Caco-2 (cell line): ENCODE measurements at regions not wholly inside any gene's neighbourhood (a gene's known extent, or its start where the extent isn't known, plus 50 kb on each side); places are given as distances from the start of the nearest gene placed in this dataset.

ENCODE experiments used
- BruUV-seq: library from RNA; stranded (reverse); fragments of 400-500 nt; replicated peaks from 2 replicates; lab custom pipeline; 2021; lab: Mats Ljungman, UMichigan
- CTCF ChIA-PET: fragments of 300-600 bp; sonication (Branson Sonifier 250); formaldehyde crosslinking; loops from one replicate; lab custom pipeline; 2022; ENCODE audit warnings: antibody characterized with exemption; lab: Charles Lee
- POLR2A ChIA-PET: fragments of 300-600 bp; sonication (Branson Sonifier 250); formaldehyde crosslinking; loops from one replicate; lab custom pipeline; 2022; ENCODE audit warnings: antibody characterized with exemption; lab: Charles Lee
- DNase-seq, 2 experiments: peaks; one replicate each; pipeline versions ENCODE4 v3.0.0 to v3.0.0-alpha.2; 2020 to 2022
- H3K27me3 ChIP-seq: replicated peaks from 2 replicates; pipeline ENCODE4 v1.6.0; 2011; ENCODE audit warnings: low read length; ENCODE audit not compliant: control insufficient read depth, insufficient read depth
- H3K36me3 ChIP-seq: 2 replicates; pipeline ENCODE4 v1.5.1; 2011; ENCODE audit warnings: low read length; ENCODE audit not compliant: control insufficient read depth, insufficient read depth
- H3K4me1 ChIP-seq: fragments of 250-450 bp; sonication (Bioruptor Pico); 2 replicates; pipeline ENCODE4 v1.5.1; 2020; ENCODE audit warnings: mild to moderate bottlenecking
- H3K4me3 ChIP-seq: 2 replicates; pipeline ENCODE4 v1.5.1; 2011; ENCODE audit warnings: low read depth, mild to moderate bottlenecking, control low read depth, low read length
- H3K9me3 ChIP-seq: fragments of 250-450 bp; sonication (Bioruptor Pico); 2 replicates; pipeline ENCODE4 v1.5.1; 2020; ENCODE audit warnings: mild to moderate bottlenecking, moderate library complexity
- H3K27ac Mint-ChIP-seq: one replicate; pipeline ENCODE4 v1.8.0; 2022; ENCODE audit warnings: mixed read lengths; ENCODE audit not compliant: unreplicated experiment
- H3K27me3 Mint-ChIP-seq: one replicate; pipeline ENCODE4 v1.8.0; 2022; ENCODE audit warnings: mixed read lengths; ENCODE audit not compliant: insufficient read depth, unreplicated experiment
- H3K36me3 Mint-ChIP-seq: one replicate; pipeline ENCODE4 v1.8.0; 2022; ENCODE audit warnings: mild to moderate bottlenecking, mixed read lengths; ENCODE audit not compliant: insufficient read depth, unreplicated experiment
- H3K4me1 Mint-ChIP-seq: one replicate; pipeline ENCODE4 v1.8.0; 2022; ENCODE audit warnings: low read depth, mixed read lengths; ENCODE audit not compliant: unreplicated experiment
- H3K4me3 Mint-ChIP-seq: one replicate; pipeline ENCODE4 v1.8.0; 2022; ENCODE audit warnings: mild to moderate bottlenecking, moderate library complexity, mixed read lengths; ENCODE audit not compliant: unreplicated experiment
- H3K9me3 Mint-ChIP-seq: one replicate; pipeline ENCODE4 v1.8.0; 2022; ENCODE audit warnings: mixed read lengths; ENCODE audit not compliant: unreplicated experiment
- intact Hi-C: fragments of 100-400 bp; cut with micrococcal nuclease; formaldehyde crosslinking; loops from one replicate; pipeline ENCODE4 v1.10.0; 2022; ENCODE audit not compliant: unreplicated experiment
- TF ChIP-seq, protein P1 (sequence below), 2 experiments: fragments of 200-600 bp in 1 of 2; IDR thresholded peaks; 1 replicate in 1 of 2; 2 replicates in 1 of 2; pipeline versions ENCODE4 v1.5.1 to v1.8.0; 2011 to 2022; ENCODE audit warnings: antibody characterized with exemption in 1 of 2, control low read depth in 1 of 2, inconsistent platforms in 1 of 2, low read depth in 1 of 2, low read length in 1 of 2, mild to moderate bottlenecking in 1 of 2, moderate library complexity in 1 of 2; ENCODE audit not compliant: insufficient read depth in 1 of 2, severe bottlenecking in 1 of 2, unreplicated experiment in 1 of 2

DNA sequence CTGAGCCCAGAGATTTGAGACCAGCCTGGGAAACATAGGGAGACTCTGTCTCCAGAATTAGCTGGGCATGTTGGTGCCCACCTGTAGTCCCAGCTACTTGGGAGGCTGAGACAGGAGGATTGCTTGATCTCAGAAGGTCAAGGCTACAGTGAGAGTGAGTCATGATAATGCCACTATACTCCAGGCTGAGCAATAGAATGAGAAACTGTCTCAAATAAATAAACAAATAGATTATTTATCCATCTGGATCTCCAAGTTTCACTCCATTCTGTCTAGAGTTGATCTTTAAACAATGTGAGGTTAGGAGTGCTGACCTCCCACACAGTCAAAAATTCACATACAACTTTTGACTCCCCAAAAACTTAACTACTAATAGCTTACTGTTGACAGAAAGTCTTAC lies 106.8 kb upstream of the PALMD start:
- POLR2A ChIA-PET: no interaction called here
- TF ChIP-seq, protein P1, sequence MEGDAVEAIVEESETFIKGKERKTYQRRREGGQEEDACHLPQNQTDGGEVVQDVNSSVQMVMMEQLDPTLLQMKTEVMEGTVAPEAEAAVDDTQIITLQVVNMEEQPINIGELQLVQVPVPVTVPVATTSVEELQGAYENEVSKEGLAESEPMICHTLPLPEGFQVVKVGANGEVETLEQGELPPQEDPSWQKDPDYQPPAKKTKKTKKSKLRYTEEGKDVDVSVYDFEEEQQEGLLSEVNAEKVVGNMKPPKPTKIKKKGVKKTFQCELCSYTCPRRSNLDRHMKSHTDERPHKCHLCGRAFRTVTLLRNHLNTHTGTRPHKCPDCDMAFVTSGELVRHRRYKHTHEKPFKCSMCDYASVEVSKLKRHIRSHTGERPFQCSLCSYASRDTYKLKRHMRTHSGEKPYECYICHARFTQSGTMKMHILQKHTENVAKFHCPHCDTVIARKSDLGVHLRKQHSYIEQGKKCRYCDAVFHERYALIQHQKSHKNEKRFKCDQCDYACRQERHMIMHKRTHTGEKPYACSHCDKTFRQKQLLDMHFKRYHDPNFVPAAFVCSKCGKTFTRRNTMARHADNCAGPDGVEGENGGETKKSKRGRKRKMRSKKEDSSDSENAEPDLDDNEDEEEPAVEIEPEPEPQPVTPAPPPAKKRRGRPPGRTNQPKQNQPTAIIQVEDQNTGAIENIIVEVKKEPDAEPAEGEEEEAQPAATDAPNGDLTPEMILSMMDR (IDR thresholded peaks at IDR 0.05; ENCODE audit: insufficient read depth in 1 of 2, low read depth in 1 of 2, low read length in 1 of 2, severe bottlenecking in 1 of 2, unreplicated experiment in 1 of 2): no peak
- Histone ChIP-seq H3K4me3 (no peak overlapping the region), H3K9me3 (no peaks in the 10 kb centered on the region), H3K4me1 (no peaks in the 10 kb centered on the region), H3K27me3 (no peaks in the 10 kb centered on the region), H3K36me3 (no peaks in the 10 kb centered on the region)
- intact Hi-C loops: no loop called here
- no peaks in the 10 kb centered on the region for H3K27me3 Mint-ChIP-seq
- no peaks in the 10 kb centered on the region for H3K9me3 Mint-ChIP-seq
- no peak overlapping the region for H3K4me3 Mint-ChIP-seq
- no peak for DNase-seq
- no peak overlapping the region for H3K27ac Mint-ChIP-seq
- H3K4me1 Mint-ChIP-seq: peaks cover 5% of the 10 kb centered on the region
- CTCF ChIA-PET: no interaction called here
- BruUV-seq: no TSS peak
- H3K36me3 Mint-ChIP-seq: no peaks in the 10 kb centered on the region

DNA sequence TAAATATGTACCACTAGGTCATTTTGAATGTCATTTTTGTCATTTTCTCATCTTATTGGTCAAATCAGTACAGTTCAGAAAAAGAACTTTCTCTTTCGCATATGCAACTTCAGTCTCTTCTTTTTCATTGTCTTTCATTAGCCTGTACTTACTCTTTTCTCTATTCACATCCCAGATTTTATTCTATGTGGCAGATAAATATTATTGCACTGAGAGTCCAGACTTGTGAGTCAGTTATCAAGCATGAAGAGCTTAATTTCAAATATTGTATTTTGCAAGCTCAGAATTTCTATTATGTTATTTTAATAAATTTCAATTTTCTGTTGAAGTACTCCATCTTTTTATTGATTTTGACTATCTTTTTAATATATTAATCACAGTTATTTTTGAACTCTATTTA lies 105.2 kb upstream of the PALMD start:
- DNase-seq: no peak
- intact Hi-C loops: no loop called here
- Histone ChIP-seq H3K9me3 (no peaks in the 10 kb centered on the region), H3K4me3 (no peak overlapping the region), H3K27me3 (no peaks in the 10 kb centered on the region), H3K36me3 (no peaks in the 10 kb centered on the region), H3K4me1 (no peaks in the 10 kb centered on the region)
- Mint-ChIP-seq H3K27me3 (no peaks in the 10 kb centered on the region), H3K36me3 (no peaks in the 10 kb centered on the region), H3K4me1 (peaks cover 5% of the 10 kb centered on the region), H3K4me3 (no peak overlapping the region), H3K9me3 (no peaks in the 10 kb centered on the region), H3K27ac (no peak overlapping the region)
- CTCF ChIA-PET: no interaction called here
- BruUV-seq: no TSS peak
- TF ChIP-seq, protein P1 (IDR thresholded peaks at IDR 0.05; ENCODE audit: insufficient read depth in 1 of 2, low read depth in 1 of 2, low read length in 1 of 2, severe bottlenecking in 1 of 2, unreplicated experiment in 1 of 2): no peak
- POLR2A ChIA-PET: no interaction called here

DNA sequence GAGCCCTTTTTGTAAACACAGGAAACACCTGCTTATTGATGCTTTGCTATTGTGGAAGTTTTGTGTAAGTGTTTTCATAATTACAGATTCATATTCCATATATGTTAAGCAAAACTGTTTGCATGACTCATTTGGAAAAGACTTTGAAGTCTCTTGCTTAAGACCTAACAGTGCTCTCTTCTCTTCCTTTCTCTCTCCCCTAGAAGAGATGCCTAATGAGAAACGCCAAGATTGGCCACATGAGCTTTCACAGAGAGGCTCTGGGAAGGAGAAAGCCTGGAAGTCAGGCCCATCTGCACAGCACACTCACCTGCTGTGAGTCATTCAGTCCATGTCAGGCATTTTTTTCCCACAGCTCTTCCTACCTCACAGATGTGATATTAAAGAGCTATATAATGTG lies 101.6 kb upstream of the PALMD start:
- no peaks in the 10 kb centered on the region for H3K9me3 ChIP-seq
- no TSS peak for BruUV-seq
- DNase-seq: no peak
- CTCF ChIA-PET: interaction anchor here (0.6 kb wide), 1 partner anchor 17 kb away, joined by 3 read pairs; no protein-coding TSS in a partner anchor
- intact Hi-C loops: no loop called here
- TF ChIP-seq, protein P1 (IDR thresholded peaks at IDR 0.05; ENCODE audit: insufficient read depth in 1 of 2, low read depth in 1 of 2, low read length in 1 of 2, severe bottlenecking in 1 of 2, unreplicated experiment in 1 of 2): no peak
- Mint-ChIP-seq H3K4me1 (no peaks in the 10 kb centered on the region), H3K36me3 (no peaks in the 10 kb centered on the region), H3K4me3 (no peak overlapping the region), H3K9me3 (no peaks in the 10 kb centered on the region), H3K27me3 (no peaks in the 10 kb centered on the region), H3K27ac (no peak overlapping the region)
- no peaks in the 10 kb centered on the region for H3K4me1 ChIP-seq
- POLR2A ChIA-PET: no interaction called here
- H3K4me3 ChIP-seq: no peak overlapping the region
- H3K36me3 ChIP-seq: no peaks in the 10 kb centered on the region
- no peaks in the 10 kb centered on the region for H3K27me3 ChIP-seq
